ENCODE measurements at regions not wholly inside any gene's neighbourhood (a gene's known extent, or its start where the extent isn't known, plus 50 kb on each side); places are given as distances from the start of the nearest gene placed in this dataset.

DNA sequence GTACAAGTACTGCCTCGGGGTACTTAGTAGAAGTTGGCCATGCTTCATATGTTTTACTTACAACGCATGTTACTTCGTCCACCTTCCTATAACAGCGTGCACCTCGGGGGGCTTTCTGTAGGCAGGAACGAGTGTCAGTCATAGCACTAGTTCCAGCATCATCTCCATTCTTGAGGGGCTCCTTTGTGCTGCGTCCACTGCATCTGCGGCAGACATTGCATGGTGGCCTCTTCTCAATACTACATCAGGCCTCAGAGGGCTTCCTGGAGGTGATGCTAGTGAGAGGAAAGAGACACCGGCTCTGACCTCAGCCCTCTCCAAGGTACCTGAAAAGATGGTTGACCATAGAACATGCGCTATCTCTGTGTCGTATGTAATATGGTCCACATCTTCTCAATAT, 121.2 kb upstream of the RTL1 start (continued):
- TF ChIP-seq ZNF326 (CRISPR knock-in tag; IDR thresholded peaks at IDR 0.05; ENCODE audit: borderline replicate concordance) (no peak), ZNF569 (CRISPR knock-in tag; IDR thresholded peaks at IDR 0.05; ENCODE audit: borderline replicate concordance) (no peak), ZSCAN21 (CRISPR knock-in tag; IDR thresholded peaks at IDR 0.05; ENCODE audit: borderline replicate concordance) (no peak), ZNF770 (CRISPR knock-in tag; IDR thresholded peaks at IDR 0.05) (no peak), SMAD1 (CRISPR knock-in tag; IDR thresholded peaks at IDR 0.05; ENCODE audit: borderline replicate concordance, low read depth) (no peak), PAWR (CRISPR knock-in tag; IDR thresholded peaks at IDR 0.05; ENCODE audit: borderline replicate concordance) (no peak), PBX3 (CRISPR knock-in tag; IDR thresholded peaks at IDR 0.05; ENCODE audit: borderline replicate concordance) (no peak), KMT2A (CRISPR knock-in tag; IDR thresholded peaks at IDR 0.05) (no peak), HMG20B (CRISPR knock-in tag; conservative IDR thresholded peaks at IDR 0.05) (no peak)
- TF ChIP-seq, protein P1, sequence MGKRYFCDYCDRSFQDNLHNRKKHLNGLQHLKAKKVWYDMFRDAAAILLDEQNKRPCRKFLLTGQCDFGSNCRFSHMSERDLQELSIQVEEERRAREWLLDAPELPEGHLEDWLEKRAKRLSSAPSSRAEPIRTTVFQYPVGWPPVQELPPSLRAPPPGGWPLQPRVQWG (CRISPR knock-in tag; IDR thresholded peaks at IDR 0.05; ENCODE audit: borderline replicate concordance, low read depth), result no peak

- H3K4me2 ChIP-seq (ENCODE audit: low read depth, low read length), result no peak overlapping the region
- intact Hi-C loops (cut with micrococcal nuclease; ENCODE audit: unreplicated experiment) (no loop called here), in situ Hi-C loops (cut with HindIII; ENCODE audit: extremely low pct_ligation_motif_present, low pct_unique_long_range_greater_than_20kb) (no loop called here)
- CTCF ChIA-PET (ENCODE audit: low intra/inter-chr PET ratio, low total read pairs), result no interaction called here
- H3K27ac ChIP-seq (ENCODE audit: extremely low read length, insufficient read depth, low read length), result no peak overlapping the region
- POLR2A ChIA-PET, result no interaction called here
- TF ChIP-seq RARG (CRISPR knock-in tag; IDR thresholded peaks at IDR 0.05; ENCODE audit: low read depth), result no peak
- no peak for TF ChIP-seq ZNF772 (CRISPR knock-in tag; IDR thresholded peaks at IDR 0.05)
- TF ChIP-seq, protein P2, sequence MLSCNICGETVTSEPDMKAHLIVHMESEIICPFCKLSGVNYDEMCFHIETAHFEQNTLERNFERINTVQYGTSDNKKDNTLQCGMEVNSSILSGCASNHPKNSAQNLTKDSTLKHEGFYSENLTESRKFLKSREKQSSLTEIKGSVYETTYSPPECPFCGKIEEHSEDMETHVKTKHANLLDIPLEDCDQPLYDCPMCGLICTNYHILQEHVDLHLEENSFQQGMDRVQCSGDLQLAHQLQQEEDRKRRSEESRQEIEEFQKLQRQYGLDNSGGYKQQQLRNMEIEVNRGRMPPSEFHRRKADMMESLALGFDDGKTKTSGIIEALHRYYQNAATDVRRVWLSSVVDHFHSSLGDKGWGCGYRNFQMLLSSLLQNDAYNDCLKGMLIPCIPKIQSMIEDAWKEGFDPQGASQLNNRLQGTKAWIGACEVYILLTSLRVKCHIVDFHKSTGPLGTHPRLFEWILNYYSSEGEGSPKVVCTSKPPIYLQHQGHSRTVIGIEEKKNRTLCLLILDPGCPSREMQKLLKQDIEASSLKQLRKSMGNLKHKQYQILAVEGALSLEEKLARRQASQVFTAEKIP (CRISPR knock-in tag; IDR thresholded peaks at IDR 0.05; ENCODE audit: borderline replicate concordance), result no peak
- no peak for DNase-seq (ENCODE audit: low spot score)
- H3K9ac ChIP-seq (ENCODE audit: insufficient read depth, low read depth, low read length), result no peak overlapping the region
- H3K27me3 ChIP-seq (ENCODE audit: control insufficient read depth in 1 of 2, insufficient read depth in 2 of 2, low read length in 2 of 2), result peaks cover 8 to 92% of the 10 kb centered on the region in 2 experiments
- no TSS peak for BruUV-seq (replicated peaks)
- H3K4me3 ChIP-seq (replicated peaks in 1 of 3; ENCODE audit: insufficient read depth in 1 of 3, low read depth in 2 of 3, low read length in 3 of 3), result no peak overlapping the region
- FAIRE-seq, result no peak
- no peak overlapping the region for H2AFZ ChIP-seq (ENCODE audit: low read length)
- no peaks in the 10 kb centered on the region for H3K4me1 ChIP-seq (ENCODE audit: insufficient read depth, low read length)
- H3K36me3 ChIP-seq (replicated peaks in 1 of 2; ENCODE audit: control insufficient read depth in 1 of 2, insufficient read depth in 2 of 2, low read length in 2 of 2), result no peaks in the 10 kb centered on the region
- no peaks in the 10 kb centered on the region for H3K79me2 ChIP-seq (ENCODE audit: insufficient read depth, low read length)
- 36% methylated on average over 6 of the region's 8 CpGs for WGBS (ENCODE audit: low lambda C conversion rate)
- ATAC-seq, result no peak
- H3K9me3 ChIP-seq (ENCODE audit: low read length), result no peaks in the 10 kb centered on the region
- 0 out of 2 replicates have a peak, but pooled peaks cover 4% of the 10 kb centered on the region for H4K20me1 ChIP-seq (ENCODE audit: insufficient read depth, low read length)
Measured at GRCh38 chr14:101025131-101025530, 121.6 kb upstream of the RTL1 start.
